ENCODE measurements at regions not wholly inside any gene's neighbourhood (a gene's known extent, or its start where the extent isn't known, plus 50 kb on each side); places are given as distances from the start of the nearest gene placed in this dataset.
A peak's percentile ranks its signal among the peaks of the same experiment; 100 is the strongest.
"Not testable (repeated sequence)": the region's sequence is repeated elsewhere in the genome, so short reads cannot be mapped to it uniquely, and the experiment has no call there.

DNA sequence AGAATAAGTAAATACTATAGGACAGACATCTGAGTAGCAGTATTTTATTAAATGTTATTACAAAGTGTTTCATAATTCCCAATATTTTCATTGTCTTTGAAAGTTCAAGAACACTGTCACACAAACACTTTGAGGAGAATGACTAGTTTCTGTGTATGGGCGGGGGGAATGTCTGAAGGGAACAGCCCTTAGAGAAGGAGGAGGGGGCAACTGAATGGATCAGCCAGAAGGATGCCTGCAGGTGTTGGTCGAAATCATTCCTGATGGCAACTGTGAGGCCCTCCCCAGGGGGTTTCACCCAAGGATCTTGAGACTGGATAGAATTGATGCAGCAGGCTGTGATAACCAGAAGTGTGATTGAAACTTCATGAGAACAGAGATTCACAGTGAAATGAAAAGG is 223.2 kb upstream of the C1orf87 start:
- DNase-seq = no peak

DNA sequence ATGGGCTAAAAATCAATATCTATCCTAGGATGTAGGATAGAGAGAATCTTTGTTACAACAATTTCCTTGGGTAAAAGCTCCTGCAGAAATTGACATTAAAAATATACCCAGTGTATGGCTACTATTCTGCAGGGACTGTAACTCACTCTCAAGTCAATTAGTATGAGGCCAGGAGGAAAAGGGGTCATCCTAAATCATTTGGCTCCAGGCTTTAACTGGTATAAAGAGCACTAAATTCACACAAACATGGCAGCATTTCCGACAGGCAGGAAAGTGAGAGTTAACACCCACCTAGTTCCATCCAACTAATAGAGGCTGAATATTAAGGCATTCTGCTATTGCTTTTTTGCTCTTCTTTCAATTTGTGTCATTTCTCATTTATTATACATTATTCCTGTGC is 218.6 kb upstream of the C1orf87 start:
- DNase-seq = no peak

DNA sequence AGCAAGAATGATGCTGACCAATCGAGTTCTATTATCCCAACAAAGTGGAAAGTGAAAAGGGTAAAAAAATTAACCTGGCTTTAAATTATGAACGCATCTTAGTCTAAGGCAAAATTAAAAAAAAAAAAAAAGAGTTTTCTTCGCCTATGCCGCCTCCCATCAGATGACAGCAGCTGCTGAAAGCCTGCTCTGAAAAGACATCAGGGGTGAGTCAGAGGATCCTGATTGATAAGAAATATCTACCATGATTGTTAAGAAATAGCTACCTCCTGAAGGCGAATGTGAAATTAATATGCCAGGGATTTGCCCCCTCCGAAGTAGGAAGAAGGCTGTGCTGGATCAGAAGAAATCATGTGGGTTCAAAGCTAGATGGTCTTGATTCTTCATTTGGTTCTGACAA is 216.8 kb upstream of the C1orf87 start:
- DNase-seq = no peak

DNA sequence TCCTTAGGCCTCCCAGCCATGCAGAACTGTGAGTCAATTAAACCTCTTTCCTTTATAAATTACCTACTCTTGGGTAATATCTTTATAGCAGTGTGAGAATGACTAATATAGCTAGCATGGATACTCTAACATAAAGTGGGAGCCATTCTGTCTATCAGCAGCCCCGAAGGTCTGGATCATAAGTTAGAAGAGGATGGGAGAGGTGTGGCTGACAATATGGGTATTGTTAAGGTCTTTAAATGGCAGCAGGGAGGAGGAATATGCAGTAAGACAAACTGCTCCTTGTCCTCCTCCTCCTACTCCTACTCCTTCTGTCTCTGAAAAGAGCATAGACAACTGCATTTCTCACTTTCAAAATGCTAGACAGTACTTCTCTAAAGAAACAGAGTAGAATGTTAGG is 214.0 kb upstream of the C1orf87 start:
- no peak for DNase-seq

DNA sequence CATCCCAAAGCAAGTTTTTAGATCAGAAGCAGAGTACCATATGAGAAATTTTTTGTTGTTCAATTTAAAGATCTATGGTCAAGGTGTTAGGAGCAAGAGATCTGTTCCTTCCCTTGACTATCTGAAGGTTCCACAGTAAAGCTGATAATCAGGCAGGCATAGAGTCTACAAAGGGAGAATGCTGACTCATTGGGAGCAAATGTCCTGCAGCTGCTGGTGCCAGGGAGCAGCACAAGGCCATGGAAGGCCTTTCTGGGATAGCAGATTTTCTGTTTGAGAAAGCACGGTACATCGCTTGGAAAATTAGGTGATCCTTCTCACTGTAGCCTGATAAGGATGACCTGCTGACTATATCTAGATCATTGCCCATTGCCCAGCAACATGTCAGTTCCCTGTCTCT is 210.1 kb upstream of the C1orf87 start:
- no peak for DNase-seq

DNA sequence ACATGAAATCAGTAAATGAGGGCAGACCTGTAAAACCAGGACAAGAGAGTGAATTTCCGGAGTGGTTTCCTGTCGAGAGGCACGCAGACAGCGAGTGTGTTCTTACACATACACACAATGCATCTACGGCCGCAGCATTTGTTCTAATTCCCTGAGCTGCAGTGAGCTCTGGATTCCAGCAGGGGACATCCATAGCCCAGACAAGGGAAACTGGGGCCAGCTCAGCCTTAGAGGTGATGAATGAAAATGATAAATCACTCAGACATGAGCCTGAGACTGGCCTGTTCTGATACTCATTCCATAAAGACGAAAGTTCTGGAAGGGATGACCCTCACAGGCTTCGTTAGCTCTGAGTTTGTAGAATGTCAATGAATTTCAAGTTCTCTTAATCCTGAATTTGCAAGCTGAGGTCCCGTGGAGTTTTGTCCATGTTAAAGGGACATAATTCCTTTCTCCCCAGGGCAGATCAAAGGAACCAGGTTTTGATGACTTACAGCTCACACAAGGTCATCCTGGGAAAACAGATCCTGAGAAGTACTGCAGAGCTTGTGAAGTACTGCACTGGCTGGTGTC is 207.9 kb upstream of the C1orf87 start:
- DNase-seq = peak; percentile 68

DNA sequence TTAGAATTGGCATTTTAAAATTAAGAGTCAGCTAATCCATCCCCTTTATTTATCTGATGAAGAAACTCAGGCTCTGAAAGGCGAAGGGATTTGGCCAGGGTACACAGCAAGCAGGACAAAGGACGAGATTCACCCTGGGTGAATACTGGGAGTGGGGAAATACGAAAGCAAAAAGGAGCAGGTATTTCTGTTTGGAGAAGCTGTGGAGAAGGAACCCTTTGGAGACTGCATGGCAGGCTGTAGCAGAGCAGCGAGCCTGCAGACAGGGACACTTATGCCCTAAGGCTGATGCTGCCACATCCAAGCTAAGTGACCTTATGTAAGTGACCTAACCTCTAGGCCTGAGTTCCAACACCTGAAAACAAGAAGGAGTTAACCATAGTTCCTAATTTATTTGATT is 207.2 kb upstream of the C1orf87 start:
- no peak for DNase-seq

DNA sequence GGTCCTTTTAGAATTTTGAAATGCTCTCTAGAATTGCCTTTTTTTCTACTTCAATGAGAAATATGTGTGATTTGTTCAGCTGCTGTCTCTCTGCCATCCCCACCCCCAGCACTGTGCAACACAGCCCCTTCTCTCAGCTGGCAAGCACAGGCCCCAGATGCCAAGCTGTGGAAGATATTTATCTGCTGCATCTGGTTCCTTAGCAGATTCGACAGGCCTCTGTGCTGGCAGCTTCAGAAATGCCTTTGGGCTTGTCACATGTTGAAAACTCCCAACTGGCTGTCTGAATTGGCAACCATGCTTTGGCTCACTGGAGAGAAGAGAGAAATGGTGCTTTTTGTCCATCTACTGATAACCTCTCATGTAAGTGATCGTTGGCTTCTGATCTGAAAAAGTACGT is 206.7 kb upstream of the C1orf87 start:
- no peak for DNase-seq

DNA sequence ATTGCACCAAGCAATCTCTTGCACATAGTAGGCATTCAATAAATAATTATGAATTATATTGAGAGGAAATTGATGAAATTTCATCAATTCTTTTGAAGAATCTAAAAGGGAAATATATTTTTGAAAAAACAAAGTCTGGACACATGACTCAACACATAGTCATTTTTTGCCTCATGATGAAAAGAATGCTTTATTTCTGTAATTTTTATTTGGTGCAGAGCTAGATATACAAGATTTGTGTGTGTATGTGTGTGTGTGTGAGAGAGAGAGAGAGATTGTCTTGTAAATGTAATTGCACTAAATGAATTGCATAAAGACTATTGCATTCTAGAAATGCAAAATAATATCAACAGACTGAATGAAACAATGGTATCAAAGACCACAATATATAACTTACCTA is 206.2 kb upstream of the C1orf87 start:
- no peak for DNase-seq

DNA sequence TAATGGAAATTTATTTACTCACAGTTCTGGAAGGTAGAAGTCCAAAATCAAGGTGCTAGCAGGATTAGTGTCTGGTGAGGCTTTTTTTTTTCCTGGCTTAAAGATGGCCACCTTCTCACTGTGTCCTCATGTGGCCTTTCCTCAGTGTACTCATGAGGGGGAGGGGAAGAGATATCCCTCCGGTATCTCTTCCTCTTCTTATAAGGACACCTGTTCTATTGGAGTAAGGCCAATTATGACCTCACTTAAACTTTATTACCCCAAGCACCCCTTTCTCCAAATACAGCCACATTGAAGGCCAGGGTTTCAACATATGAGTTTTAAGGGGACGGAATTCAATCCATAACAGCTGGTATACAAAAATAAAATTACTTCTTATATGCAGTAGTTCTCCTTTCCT is 203.7 kb upstream of the C1orf87 start:
- no peak for DNase-seq

DNA sequence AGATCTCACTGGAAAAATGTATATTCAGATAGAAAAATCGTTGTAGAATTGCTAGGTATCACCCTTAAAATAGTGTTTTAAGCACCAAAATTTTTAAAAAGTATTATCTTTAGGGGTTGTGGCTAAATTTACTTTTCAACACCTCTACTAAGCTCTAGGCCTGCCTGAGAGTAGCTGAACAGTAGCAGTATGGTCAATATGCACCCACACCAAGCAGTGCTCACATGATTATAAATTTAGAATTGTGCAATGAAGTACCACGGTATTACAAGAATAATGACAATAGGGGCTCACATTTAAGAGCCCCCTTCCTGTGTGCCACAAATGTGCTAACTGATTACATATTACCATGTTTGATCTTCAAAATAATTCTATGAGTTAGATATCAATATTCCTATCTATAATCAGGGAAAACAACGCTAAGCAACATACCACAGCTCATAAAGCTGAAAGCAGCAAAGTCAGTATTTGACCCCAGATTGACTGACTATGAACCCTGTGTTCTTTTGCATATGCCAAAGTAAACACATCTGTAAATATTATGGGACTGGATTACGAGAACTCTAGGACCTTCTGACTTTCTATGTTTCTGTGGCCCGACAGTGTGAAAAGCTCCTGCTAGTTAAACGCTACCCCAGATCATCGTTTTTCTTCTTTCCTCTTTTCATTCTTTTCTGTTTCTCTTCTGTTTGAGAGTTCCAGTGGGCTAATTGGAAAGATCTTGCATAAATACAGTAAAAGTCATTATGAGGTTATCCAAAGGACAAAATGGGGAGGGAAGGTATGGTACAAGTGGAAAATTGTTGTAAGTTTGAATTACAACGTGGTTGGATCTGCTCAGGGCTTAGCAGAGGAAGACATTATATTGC is 201.1 kb upstream of the C1orf87 start:
- no peak for DNase-seq

DNA sequence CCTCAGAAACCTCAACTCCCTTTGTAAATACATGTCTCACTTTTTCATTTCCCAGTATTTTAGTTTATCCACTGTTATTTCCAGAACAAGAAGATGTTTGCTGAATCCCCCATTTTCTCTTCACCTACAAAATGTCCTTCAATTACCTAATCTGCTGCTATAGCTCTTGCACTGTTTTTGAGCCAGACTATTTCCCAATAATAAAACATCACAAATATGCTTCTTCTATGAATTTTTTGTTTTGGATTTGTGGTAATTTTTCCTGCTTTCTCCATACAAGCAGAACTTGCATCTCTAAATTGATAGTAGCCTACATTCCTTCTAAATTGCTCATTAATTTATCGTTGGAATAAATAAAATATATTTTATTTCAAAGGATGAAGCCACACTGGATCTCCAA is 199.6 kb upstream of the C1orf87 start:
- DNase-seq = no peak

DNA sequence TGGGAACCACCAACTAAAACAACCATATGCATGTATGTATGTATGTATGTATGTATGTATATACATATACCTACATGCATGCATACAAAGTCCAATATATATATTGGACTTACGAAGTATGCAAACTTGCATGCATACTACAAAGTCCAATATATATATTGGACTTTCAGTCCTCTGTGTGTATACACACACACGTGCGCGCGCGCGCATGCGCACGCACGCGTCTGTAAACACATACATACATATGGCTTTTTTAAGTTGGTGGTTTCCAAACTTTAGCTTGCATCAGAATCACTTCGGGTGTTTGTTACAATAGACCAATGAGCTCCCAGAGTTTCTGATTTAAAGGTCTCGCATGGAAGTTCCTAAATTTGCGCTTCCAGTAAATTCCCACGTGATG is 197.5 kb upstream of the C1orf87 start:
- DNase-seq = no peak

DNA sequence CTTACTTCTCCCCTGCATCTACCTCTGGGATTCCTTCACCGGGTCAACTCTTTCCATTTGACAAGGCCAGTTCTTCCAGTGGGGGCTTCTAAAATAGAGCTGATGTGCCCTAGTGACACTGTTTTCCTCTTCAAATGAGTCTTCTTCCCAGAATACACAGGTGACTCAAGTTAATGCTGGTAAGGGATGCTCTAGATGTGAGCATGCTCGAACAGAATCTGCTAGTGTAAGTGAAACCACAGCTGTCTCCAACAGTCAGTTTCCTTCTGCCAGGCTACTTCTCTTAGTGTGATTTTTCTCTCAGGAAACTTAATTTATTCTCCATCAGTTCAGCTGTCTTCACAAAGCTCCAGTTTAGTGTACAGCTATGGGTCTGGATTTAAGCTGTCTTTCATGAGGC is 194.9 kb upstream of the C1orf87 start:
- no peak for DNase-seq

DNA sequence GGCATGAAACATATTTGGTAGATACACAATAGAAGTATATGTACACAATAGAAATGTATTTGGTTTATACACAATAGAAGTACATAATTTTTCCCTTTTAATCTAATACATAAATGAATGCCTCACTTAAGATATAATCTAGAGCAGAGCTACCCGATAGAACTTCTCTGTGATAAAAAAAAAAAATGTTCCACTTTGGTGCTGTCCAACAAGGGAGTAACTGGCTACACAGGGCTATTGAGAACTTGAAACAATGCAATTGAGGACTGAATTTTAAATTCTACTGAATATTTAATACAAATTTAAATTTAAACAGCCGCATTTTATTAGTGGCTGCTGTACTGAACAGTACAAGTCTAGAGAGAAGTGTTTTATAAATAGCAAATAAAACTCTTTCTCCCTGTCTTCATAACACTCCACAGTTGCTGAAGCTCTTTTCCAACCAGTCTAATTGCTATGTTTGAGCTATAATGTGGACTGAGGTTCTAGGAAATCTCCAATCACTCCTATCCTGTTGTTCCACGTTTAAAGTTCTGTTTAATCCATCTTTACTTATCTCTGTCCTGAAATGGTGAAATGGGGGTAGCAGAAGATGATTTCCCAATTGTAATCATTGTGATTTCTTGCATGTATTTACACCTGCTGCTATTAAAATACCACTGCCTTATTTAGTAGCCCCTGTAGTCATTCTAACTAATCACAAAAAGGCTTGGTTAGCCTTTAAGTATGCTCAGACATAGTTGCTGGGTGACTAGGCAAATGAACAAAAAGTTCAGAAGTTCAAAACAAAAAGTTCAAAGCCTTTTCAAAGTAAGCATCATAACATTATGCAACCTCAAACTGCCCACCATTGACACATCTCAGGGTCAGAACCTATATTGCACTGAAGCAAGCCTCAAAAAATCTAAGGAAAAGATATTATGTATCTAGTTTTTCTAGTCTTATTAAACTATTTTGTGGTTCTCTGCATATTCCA is 192.3 kb upstream of the C1orf87 start:
- no peak for DNase-seq

DNA sequence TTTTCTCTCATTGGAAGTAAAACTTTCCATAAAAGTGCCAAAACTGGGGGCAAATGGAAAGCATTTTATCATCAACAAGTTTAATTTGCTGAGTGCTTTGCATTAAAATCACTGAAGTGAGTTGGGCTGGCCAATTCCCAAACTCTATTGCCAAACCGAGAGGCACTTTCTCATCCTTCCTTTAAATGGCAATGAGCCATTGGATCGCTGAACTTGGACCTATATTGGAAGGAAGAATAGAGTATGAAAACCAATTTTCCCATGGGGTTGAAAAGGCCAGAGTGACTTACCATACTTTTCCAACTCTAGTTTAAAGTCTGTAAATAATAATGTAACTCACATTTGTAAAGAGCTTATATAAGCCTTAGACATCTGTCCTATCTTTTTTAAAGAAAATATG is 189.1 kb upstream of the C1orf87 start:
- no peak for DNase-seq

DNA sequence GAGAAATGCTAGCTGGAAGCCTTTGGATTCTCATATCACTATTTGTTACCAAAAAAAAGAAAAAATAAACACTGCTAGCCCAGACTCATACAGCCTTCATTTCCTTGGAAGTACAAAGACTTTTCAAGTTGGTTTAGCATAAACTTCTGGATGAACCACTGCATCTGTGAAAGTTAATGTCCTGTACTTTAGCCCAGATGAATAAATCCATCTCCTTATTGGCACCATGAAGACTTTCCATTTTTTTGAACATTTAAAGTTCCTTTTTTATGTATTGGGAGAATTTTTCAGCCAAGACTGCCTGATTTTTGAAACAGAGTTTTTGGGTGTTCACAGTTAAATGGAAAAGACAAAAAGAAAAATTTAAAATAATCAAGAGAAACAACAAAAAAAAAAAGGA is 184.0 kb upstream of the C1orf87 start:
- no peak for DNase-seq

DNA sequence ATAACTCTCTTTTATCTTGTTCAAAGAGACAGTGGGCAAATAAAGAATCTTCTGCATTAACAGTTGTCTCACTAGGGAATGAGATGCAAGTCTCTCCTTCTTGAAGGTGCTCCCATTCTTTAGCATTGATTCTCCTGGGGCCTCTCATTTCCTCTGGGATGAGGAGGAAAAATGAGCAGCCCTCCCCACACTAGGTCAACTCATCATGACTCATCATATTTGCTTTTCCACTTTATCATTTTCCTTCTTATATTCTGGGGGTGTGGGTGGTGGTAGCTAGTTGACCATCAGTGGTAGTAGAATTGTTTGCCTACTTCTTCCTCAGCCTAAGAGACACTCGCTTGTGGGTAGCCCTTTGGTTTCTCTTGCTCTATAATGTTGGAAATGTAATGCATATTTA is 182.0 kb upstream of the C1orf87 start:
- DNase-seq = no peak

DNA sequence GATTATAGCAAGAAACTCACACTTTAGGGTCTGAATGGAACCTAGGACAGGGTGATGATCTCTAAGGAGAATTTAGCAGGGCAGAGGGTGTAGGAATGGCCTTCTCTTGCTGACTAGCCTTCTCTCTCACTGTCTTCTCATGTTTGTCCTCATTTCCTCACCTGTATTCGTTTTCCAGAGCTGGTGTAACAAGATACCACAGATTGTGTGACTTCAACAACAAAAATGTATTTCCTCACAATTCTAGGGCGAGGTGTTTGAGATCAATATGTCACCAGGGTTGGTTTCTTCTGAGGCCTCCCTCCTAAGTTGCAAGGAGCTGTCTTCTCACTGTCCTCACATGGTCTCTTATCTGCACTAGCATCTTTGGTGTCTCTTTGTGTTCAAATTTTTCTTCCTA is 177.9 kb upstream of the C1orf87 start:
- no peak for DNase-seq

DNA sequence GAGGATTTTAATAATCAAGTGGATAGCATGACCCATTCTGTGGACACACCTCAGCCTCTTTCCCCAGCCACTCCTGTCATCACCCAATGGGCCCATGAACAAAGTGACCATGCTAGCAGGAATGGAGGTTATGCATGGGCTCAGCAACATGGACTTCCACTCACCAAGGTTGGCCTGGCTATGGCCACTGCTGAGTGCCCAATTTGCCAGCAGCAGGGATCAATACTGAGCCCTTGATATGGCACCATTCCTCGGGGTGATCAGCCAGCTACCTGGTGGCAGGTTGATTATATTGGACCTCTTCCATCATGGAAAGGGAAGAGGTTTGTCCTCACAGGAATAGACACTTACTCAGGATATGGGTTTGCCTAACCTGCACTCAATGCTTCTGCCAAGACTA is 173.9 kb upstream of the C1orf87 start:
- not testable (repeated sequence) for DNase-seq

DNA sequence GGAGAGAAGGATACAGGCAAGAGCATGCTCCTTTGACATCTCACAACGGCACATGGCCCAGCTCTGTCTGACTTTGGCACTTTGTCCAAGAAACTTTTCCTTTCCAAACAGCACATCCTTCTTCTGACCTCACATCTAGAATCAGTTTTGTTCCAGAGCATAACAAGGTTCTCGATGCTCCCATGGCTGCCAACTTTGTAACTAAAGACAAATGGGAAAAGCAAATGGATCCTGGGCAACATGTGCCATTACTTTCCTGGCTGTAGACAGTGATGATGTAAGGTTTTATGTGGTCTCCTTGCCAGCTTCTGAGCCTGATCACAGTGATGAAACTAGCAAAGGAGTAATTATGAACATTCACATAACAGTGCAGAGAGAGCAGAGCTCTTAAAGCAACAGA is 171.8 kb upstream of the C1orf87 start:
- no peak for DNase-seq

DNA sequence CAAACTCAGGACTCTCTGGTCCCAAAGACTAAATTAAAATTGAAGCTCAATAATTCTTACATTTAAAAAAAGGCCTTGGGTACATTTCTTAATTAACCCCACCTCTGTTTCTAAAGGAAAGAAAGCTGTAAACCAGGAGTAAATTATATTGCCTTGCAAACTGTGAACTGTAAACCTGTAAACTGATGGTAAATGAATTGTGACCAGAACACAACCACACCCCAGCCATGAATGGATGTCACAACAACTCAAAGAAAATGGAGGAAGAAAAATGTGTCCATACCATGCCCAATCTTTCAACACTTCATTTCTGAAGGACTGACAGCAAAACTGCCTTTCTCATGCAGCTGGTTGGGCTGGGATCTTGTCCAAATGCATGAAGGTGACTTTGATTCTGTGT is 171.3 kb upstream of the C1orf87 start:
- DNase-seq = no peak

DNA sequence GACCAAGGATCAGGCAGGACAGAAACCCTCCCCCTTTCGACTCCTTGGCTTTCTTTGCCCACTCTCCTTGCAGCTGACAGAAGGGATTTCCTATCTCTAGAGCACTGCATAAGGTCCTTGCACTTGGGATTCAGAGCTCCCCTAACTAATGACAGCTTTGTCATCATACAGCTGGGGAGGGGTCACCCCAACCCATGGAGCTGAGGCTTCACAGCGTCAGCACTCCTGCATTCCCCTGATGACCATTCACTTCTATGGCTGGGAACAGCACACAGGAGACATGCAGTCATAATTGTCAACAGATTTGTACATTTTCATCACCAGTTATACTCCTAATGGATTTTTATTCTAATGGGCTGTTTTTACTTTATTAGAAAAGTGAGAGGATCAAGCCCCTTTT is 161.7 kb upstream of the C1orf87 start:
- DNase-seq = no peak

DNA sequence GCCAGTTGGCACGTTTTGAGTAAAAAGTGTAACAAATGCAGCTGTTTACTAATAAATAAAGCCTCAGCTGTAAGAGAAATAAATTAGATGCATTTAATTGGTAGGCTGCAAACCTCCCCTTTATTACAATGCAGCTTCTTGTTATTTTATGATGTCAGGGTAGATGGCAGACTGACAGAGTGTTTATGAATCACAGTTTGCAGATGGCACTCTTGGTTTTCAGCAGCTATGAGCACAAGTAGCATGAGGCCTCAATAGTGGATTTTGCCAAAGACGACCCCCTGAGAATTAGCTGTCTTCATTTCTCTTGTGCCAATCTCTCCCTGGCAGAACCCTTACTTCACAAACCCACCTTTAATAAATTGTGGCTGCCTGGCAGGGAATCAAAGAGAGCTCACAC is 161.2 kb upstream of the C1orf87 start:
- no peak for DNase-seq

Measured in NCI-H1048 (cell line).